ENCODE measurements at regions not wholly inside any gene's neighbourhood (a gene's known extent, or its start where the extent isn't known, plus 50 kb on each side); places are given as distances from the start of the nearest gene placed in this dataset.

GRCh38 chr15:93241696-93242585 lies 152.9 kb upstream of the RGMA start:
- no peaks in the 10 kb centered on the region for H4K20me1 ChIP-seq (ENCODE audit: insufficient read depth)
- no peaks in the 10 kb centered on the region for H3K79me2 ChIP-seq (ENCODE audit: insufficient read depth)
- no peak overlapping the region for H2AFZ ChIP-seq (ENCODE audit: low read depth)
- ChIA-PET CTCF (no interaction called here), POLR2A (no interaction called here)
- no peaks in the 10 kb centered on the region for H3K36me3 ChIP-seq (replicated peaks in 1 of 2; ENCODE audit: control insufficient read depth in 1 of 2, insufficient read depth in 2 of 2, low read length in 1 of 2)
- no peak overlapping the region for H3K9ac ChIP-seq
- H3K9me3 ChIP-seq = no peaks in the 10 kb centered on the region
- no peak overlapping the region for H3K4me2 ChIP-seq
- H3F3A ChIP-seq (replicated peaks; ENCODE audit: insufficient read depth) = no peaks in the 10 kb centered on the region
- 51% methylated on average over 15 of the region's 15 CpGs for WGBS (ENCODE audit: low lambda C conversion rate)
- H3K9me2 ChIP-seq = no peaks in the 10 kb centered on the region
- H3K4me1 ChIP-seq (ENCODE audit: control insufficient read depth in 1 of 2, insufficient read depth in 2 of 2, low read depth in 1 of 2, low read length in 1 of 2) = no peaks in the 10 kb centered on the region
- no peak overlapping the region for H3K4me3 ChIP-seq (ENCODE audit: low read depth in 2 of 2, low read length in 1 of 2)
- no peak for DNase-seq
- H3K27ac ChIP-seq (ENCODE audit: low read depth in 2 of 2, low read length in 1 of 2) = no peak overlapping the region
- no peaks in the 10 kb centered on the region for H3K27me3 ChIP-seq (ENCODE audit: insufficient read depth)
- no peak for TF ChIP-seq TCF12 (IDR thresholded peaks at IDR 0.05)
- no peak for TF ChIP-seq ELF1 (IDR thresholded peaks at IDR 0.05)
- TF ChIP-seq FOSL2 (IDR thresholded peaks at IDR 0.05; ENCODE audit: borderline replicate concordance, low read depth) = no peak
- no peak for TF ChIP-seq PBX3 (IDR thresholded peaks at IDR 0.05)

GRCh38 chr15:93239993-93240392 lies 151.0 kb upstream of the RGMA start:
- no peak overlapping the region for H3K9ac ChIP-seq
- ChIA-PET CTCF (interaction anchor here (0.8 kb wide), 1 partner anchor 21 kb away, joined by 3 read pairs; no protein-coding TSS in a partner anchor), POLR2A (no interaction called here)
- no peaks in the 10 kb centered on the region for H4K20me1 ChIP-seq (ENCODE audit: insufficient read depth)
- H3K79me2 ChIP-seq (ENCODE audit: insufficient read depth) = no peaks in the 10 kb centered on the region
- 63% methylated on average over 3 of the region's 3 CpGs for WGBS (ENCODE audit: low lambda C conversion rate)
- H3K4me1 ChIP-seq (ENCODE audit: control insufficient read depth in 1 of 2, insufficient read depth in 2 of 2, low read depth in 1 of 2, low read length in 1 of 2) = no peaks in the 10 kb centered on the region
- no peak overlapping the region for H2AFZ ChIP-seq (ENCODE audit: low read depth)
- DNase-seq = no peak
- TF ChIP-seq ZBTB33 (IDR thresholded peaks at IDR 0.05; ENCODE audit: borderline replicate concordance, low read depth) (no peak), TCF12 (IDR thresholded peaks at IDR 0.05) (no peak)
- H3K27me3 ChIP-seq (ENCODE audit: insufficient read depth) = no peaks in the 10 kb centered on the region
- no peak overlapping the region for H3K4me3 ChIP-seq (ENCODE audit: low read depth in 2 of 2, low read length in 1 of 2)
- no peak overlapping the region for H3K4me2 ChIP-seq
- no peaks in the 10 kb centered on the region for H3K9me3 ChIP-seq
- H3F3A ChIP-seq (replicated peaks; ENCODE audit: insufficient read depth) = no peaks in the 10 kb centered on the region
- no peaks in the 10 kb centered on the region for H3K9me2 ChIP-seq
- no peak overlapping the region for H3K27ac ChIP-seq (ENCODE audit: low read depth in 2 of 2, low read length in 1 of 2)
- H3K36me3 ChIP-seq (replicated peaks in 1 of 2; ENCODE audit: control insufficient read depth in 1 of 2, insufficient read depth in 2 of 2, low read length in 1 of 2) = no peaks in the 10 kb centered on the region

- H2AFZ ChIP-seq (ENCODE audit: low read depth) = no peak overlapping the region
- no peaks in the 10 kb centered on the region for H3F3A ChIP-seq (replicated peaks; ENCODE audit: insufficient read depth)
- CTCF ChIA-PET = interaction anchor here (0.8 kb wide), 1 partner anchor 20 kb away, joined by 3 read pairs; no protein-coding TSS in a partner anchor
- no peaks in the 10 kb centered on the region for H3K27me3 ChIP-seq (ENCODE audit: insufficient read depth)
- no peak overlapping the region for H3K27ac ChIP-seq (ENCODE audit: low read depth in 2 of 2, low read length in 1 of 2)
- H3K4me1 ChIP-seq (ENCODE audit: control insufficient read depth in 1 of 2, insufficient read depth in 2 of 2, low read depth in 1 of 2, low read length in 1 of 2) = no peaks in the 10 kb centered on the region
- H3K36me3 ChIP-seq (replicated peaks in 1 of 2; ENCODE audit: control insufficient read depth in 1 of 2, insufficient read depth in 2 of 2, low read length in 1 of 2) = no peaks in the 10 kb centered on the region
- no peaks in the 10 kb centered on the region for H3K9me3 ChIP-seq
- H3K79me2 ChIP-seq (ENCODE audit: insufficient read depth) = no peaks in the 10 kb centered on the region
- no peak overlapping the region for H3K4me2 ChIP-seq
- no peaks in the 10 kb centered on the region for H3K9me2 ChIP-seq
- WGBS (ENCODE audit: low lambda C conversion rate) = 50% methylated on average over 5 of the region's 8 CpGs
- H3K9ac ChIP-seq = no peak overlapping the region
- H3K4me3 ChIP-seq (ENCODE audit: low read depth in 2 of 2, low read length in 1 of 2) = no peak overlapping the region
- H4K20me1 ChIP-seq (ENCODE audit: insufficient read depth) = no peaks in the 10 kb centered on the region
- DNase-seq = no peak
- POLR2A ChIA-PET = no interaction called here
- TF ChIP-seq TCF12 (IDR thresholded peaks at IDR 0.05) = no peak
- TF ChIP-seq RAD21 (IDR thresholded peaks at IDR 0.05; ENCODE audit: low read length) = no peak
- no peak for TF ChIP-seq YY1 (IDR thresholded peaks at IDR 0.05; ENCODE audit: low read depth)
- TF ChIP-seq PBX3 (IDR thresholded peaks at IDR 0.05) = no peak
- no peak for TF ChIP-seq MXI1 (IDR thresholded peaks at IDR 0.05; ENCODE audit: low read depth, low read length)
- no peak for TF ChIP-seq IRF3 (IDR thresholded peaks at IDR 0.05; ENCODE audit: low read depth, low read length)
- TF ChIP-seq EZH2phosphoT487 (IDR thresholded peaks at IDR 0.05; ENCODE audit: borderline replicate concordance, low read depth) = no peak
- no peak for TF ChIP-seq NRF1 (IDR thresholded peaks at IDR 0.05; ENCODE audit: low read depth, low read length)
- no peak for TF ChIP-seq SMC3 (IDR thresholded peaks at IDR 0.05; ENCODE audit: low read depth, low read length)
- TF ChIP-seq MAX (IDR thresholded peaks at IDR 0.05; ENCODE audit: low read depth) = no peak
Measured at GRCh38 chr15:93239591-93239990, 150.6 kb upstream of the RGMA start.

All from SK-N-SH (cell line).